CD4-positive, alpha-beta T cell treated with Interleukin-4 for 1 hour (primary cell): ENCODE measurements at regions not wholly inside any gene's neighbourhood (a gene's known extent, or its start where the extent isn't known, plus 50 kb on each side); places are given as distances from the start of the nearest gene placed in this dataset.
"Not testable (repeated sequence)": the region's sequence is repeated elsewhere in the genome, so short reads cannot be mapped to it uniquely, and the experiment has no call there.

Experiments
- DNase-seq, 2 donors: peaks; one replicate each; pipeline ENCODE4 v3.0.0-alpha.2; 2020 to 2022

- DNase-seq = not testable (repeated sequence)
These were observed 347.4 kb downstream of the MAGEE1 start for GRCh38 chrX:76774912-76775311.

GRCh38 chrX:76796311-76796710, 368.8 kb downstream of the MAGEE1 start:
- no peak for DNase-seq

GRCh38 chrX:76802708-76803107, 375.2 kb downstream of the MAGEE1 start:
- DNase-seq = no peak

GRCh38 chrX:76815754-76816153, 388.2 kb downstream of the MAGEE1 start:
- no peak for DNase-seq

GRCh38 chrX:76817279-76817678, 389.8 kb downstream of the MAGEE1 start:
- DNase-seq = not testable (repeated sequence)

- DNase-seq = no peak
These were observed 393.8 kb downstream of the MAGEE1 start for GRCh38 chrX:76821276-76821675.

GRCh38 chrX:76827672-76828071, 400.2 kb downstream of the MAGEE1 start:
- no peak for DNase-seq

GRCh38 chrX:76840902-76841301, 413.4 kb downstream of the MAGEE1 start:
- not testable (repeated sequence) for DNase-seq

- DNase-seq = no peak
These were observed 423.3 kb downstream of the MAGEE1 start for GRCh38 chrX:76850851-76851250.

GRCh38 chrX:76862509-76862908, 435.0 kb downstream of the MAGEE1 start:
- DNase-seq = no peak

- DNase-seq = no peak
These were observed 466.4 kb downstream of the MAGEE1 start for GRCh38 chrX:76893930-76894329.

GRCh38 chrX:76915836-76916235, 488.3 kb downstream of the MAGEE1 start:
- no peak for DNase-seq

GRCh38 chrX:76918033-76918432, 490.5 kb downstream of the MAGEE1 start:
- DNase-seq = no peak

- no peak for DNase-seq
These were observed 492.3 kb downstream of the MAGEE1 start for GRCh38 chrX:76919761-76920160.

- DNase-seq = no peak
These were observed 493.1 kb downstream of the MAGEE1 start for GRCh38 chrX:76920607-76921006.

- no peak for DNase-seq
These were observed 493.7 kb downstream of the MAGEE1 start for GRCh38 chrX:76921176-76921575.

GRCh38 chrX:76922100-76922499, 494.6 kb downstream of the MAGEE1 start:
- no peak for DNase-seq

- not testable (repeated sequence) for DNase-seq
These were observed 497.1 kb downstream of the MAGEE1 start for GRCh38 chrX:76924616-76925015.

- DNase-seq = no peak
These were observed 504.0 kb downstream of the MAGEE1 start for GRCh38 chrX:76931518-76931917.

GRCh38 chrX:76957485-76957884, 489.7 kb upstream of the FGF16 start:
- no peak for DNase-seq

- DNase-seq = no peak
These were observed 475.5 kb upstream of the FGF16 start for GRCh38 chrX:76971393-76972376.

- no peak for DNase-seq
These were observed 469.7 kb upstream of the FGF16 start for GRCh38 chrX:76977452-76977851.

GRCh38 chrX:76987381-76987780, 459.8 kb upstream of the FGF16 start:
- DNase-seq = no peak

GRCh38 chrX:76996641-76997040, 450.5 kb upstream of the FGF16 start:
- no peak for DNase-seq

- DNase-seq = no peak
These were observed 443.7 kb upstream of the FGF16 start for GRCh38 chrX:77003530-77003929.
